GM12878 (cell line): ENCODE measurements at regions not wholly inside any gene's neighbourhood (a gene's known extent, or its start where the extent isn't known, plus 50 kb on each side); places are given as distances from the start of the nearest gene placed in this dataset.

Experiments used
- ATAC-seq: fragments of 200-7000 bp; cut with Tn5 transposase; 3 replicates; pipeline ENCODE4 v1.9.1; 2020; ENCODE audit warnings: mild to moderate bottlenecking, moderate library complexity
- BruUV-seq: library from RNA; stranded (reverse); fragments of 400-500 nt; replicated peaks from 2 replicates; lab custom pipeline; 2021; lab: Mats Ljungman, UMichigan
- CTCF ChIA-PET: fragments of 300-600 bp; sonication (Branson Sonifier 250); formaldehyde crosslinking; extraction: SDS; loops from one replicate; lab custom pipeline; 2021; ENCODE audit warnings: inconsistent platforms; lab: Yijun Ruan, JAX
- POLR2A ChIA-PET: fragments of 350-600 bp; formaldehyde crosslinking; extraction: SDS; loops from one replicate; lab custom pipeline; 2021; ENCODE audit warnings: inconsistent platforms; lab: Charles Lee
- RAD21 ChIA-PET: fragments of 300-600 bp; sonication (Branson Sonifier 250); formaldehyde crosslinking; loops from one replicate; lab custom pipeline; 2023; ENCODE audit warnings: antibody characterized with exemption; ENCODE audit not compliant: unreplicated experiment; lab: Charles Lee
- SMC1A ChIA-PET: fragments of 300-600 bp; sonication (Branson Sonifier 250); formaldehyde crosslinking; loops from one replicate; lab custom pipeline; 2023; ENCODE audit not compliant: unreplicated experiment, uncharacterized antibody; lab: Charles Lee
- DNase-seq: peaks from one replicate; pipeline ENCODE4 v3.0.0-alpha.2; 2011; ENCODE audit warnings: low read depth, low spot score
- FAIRE-seq: peaks from 3 replicates; lab custom pipeline; 2011; peaks lifted over from hg19 to GRCh38; lab: Jason Lieb, UNC
- H2AFZ ChIP-seq: 2 replicates; pipeline ENCODE4 v1.6.0; 2011; ENCODE audit warnings: low read depth, low read length, control low read depth; ENCODE audit not compliant: control insufficient read depth
- H3K27ac ChIP-seq: 2 replicates; pipeline ENCODE4 v1.5.1; 2011; ENCODE audit warnings: control low read depth; ENCODE audit not compliant: control insufficient read depth, insufficient read depth
- H3K27me3 ChIP-seq, 2 experiments: replicated peaks in 1 of 2; 2 replicates each; pipeline versions ENCODE4 v1.6.0 to v1.6.1; 2011; ENCODE audit warnings: low read length in 1 of 2; ENCODE audit not compliant: control insufficient read depth in 2 of 2, insufficient read depth in 2 of 2
- H3K36me3 ChIP-seq, 2 experiments: 2 replicates each; pipeline ENCODE4 v1.5.1; 2011; ENCODE audit warnings: low read length in 1 of 2; ENCODE audit not compliant: control insufficient read depth in 2 of 2, insufficient read depth in 2 of 2
- H3K4me1 ChIP-seq: 2 replicates; pipeline ENCODE4 v1.6.1; 2011; ENCODE audit warnings: mild to moderate bottlenecking, low read length, moderate library complexity, mixed read lengths; ENCODE audit not compliant: control insufficient read depth, insufficient read depth
- H3K4me2 ChIP-seq: 2 replicates; pipeline ENCODE4 v1.6.0; 2011; ENCODE audit warnings: control low read depth; ENCODE audit not compliant: control insufficient read depth, insufficient read depth
- H3K4me3 ChIP-seq: fragments of 200-600 bp; sonication (generic); 2 replicates; pipeline ENCODE4 v1.5.1; 2016
- H3K79me2 ChIP-seq: 2 replicates; pipeline ENCODE4 v1.6.0; 2011; ENCODE audit warnings: low read length; ENCODE audit not compliant: control insufficient read depth, insufficient read depth
- H3K9ac ChIP-seq: 2 replicates; pipeline ENCODE4 v1.8.0; 2011; ENCODE audit warnings: low read length, control low read depth, mixed read lengths; ENCODE audit not compliant: control insufficient read depth, insufficient read depth
- H3K9me3 ChIP-seq: replicated peaks from 3 replicates; pipeline ENCODE4 v1.5.1; 2011; ENCODE audit warnings: mild to moderate bottlenecking, low read length; ENCODE audit not compliant: control insufficient read depth, insufficient read depth
- H4K20me1 ChIP-seq: 2 replicates; pipeline ENCODE4 v1.6.0; 2011; ENCODE audit not compliant: control insufficient read depth, insufficient read depth
- ASH2L ChIP-seq: fragments of 300-600, 200-600 bp; sonication (generic); IDR thresholded peaks from 2 replicates; pipeline ENCODE4 v1.6.1; 2017; ENCODE audit warnings: low read depth, mild to moderate bottlenecking, borderline replicate concordance
- CREB1 ChIP-seq: IDR thresholded peaks from 2 replicates; pipeline ENCODE4 v1.6.1; 2012; ENCODE audit warnings: low read depth, mild to moderate bottlenecking, inconsistent platforms
- E2F4 ChIP-seq: IDR thresholded peaks from 2 replicates; pipeline ENCODE4 v1.6.1; 2012; ENCODE audit warnings: low read depth, low read length, improper control_type of control experiment
- EGR1 ChIP-seq, 2 experiments: IDR thresholded peaks; 1 replicate in 1 of 2; 2 replicates in 1 of 2; pipeline ENCODE4 v1.6.1; 2011 to 2012; ENCODE audit warnings: low read depth in 2 of 2, low read length in 2 of 2, borderline replicate concordance in 1 of 2, mild to moderate bottlenecking in 1 of 2, moderate library complexity in 1 of 2
- EP300 ChIP-seq, 2 experiments: fragments of 150-350 bp in 1 of 2; IDR thresholded peaks; 2 replicates each; pipeline ENCODE4 v1.6.1; 2011 to 2012; ENCODE audit warnings: low read depth in 2 of 2, low read length in 2 of 2, borderline replicate concordance in 1 of 2, improper control_type of control experiment in 1 of 2, inconsistent platforms in 1 of 2; ENCODE audit not compliant: control insufficient read depth in 1 of 2
- HDAC6 ChIP-seq: fragments of 200-600 bp; sonication (generic); IDR thresholded peaks from one replicate; pipeline ENCODE4 v1.8.0; 2017; ENCODE audit warnings: antibody characterized with exemption; ENCODE audit not compliant: unreplicated experiment
- IKZF1 ChIP-seq: fragments of 450-650 bp; conservative IDR thresholded peaks from 2 replicates; pipeline ENCODE4 v1.6.1; 2017; ENCODE audit warnings: antibody characterized with exemption, mild to moderate bottlenecking
- KDM1A ChIP-seq: fragments of 200-600 bp; sonication (generic); IDR thresholded peaks from 2 replicates; pipeline ENCODE4 v1.6.1; 2016; ENCODE audit warnings: borderline replicate concordance
- MAX ChIP-seq: IDR thresholded peaks from 2 replicates; pipeline ENCODE4 v1.6.1; 2012; ENCODE audit warnings: low read depth, low read length, improper control_type of control experiment
- NR2C1 ChIP-seq: fragments of 450-650 bp; IDR thresholded peaks from 2 replicates; pipeline ENCODE4 v1.6.1; 2017; ENCODE audit warnings: antibody characterized with exemption, mild to moderate bottlenecking, moderate library complexity
- RB1 ChIP-seq: fragments of 450-650 bp; formaldehyde crosslinking; IDR thresholded peaks from 2 replicates; pipeline ENCODE4 v1.6.1; 2017; ENCODE audit warnings: mild to moderate bottlenecking, borderline replicate concordance
- REST ChIP-seq: IDR thresholded peaks from 2 replicates; pipeline ENCODE4 v1.6.1; 2012; ENCODE audit warnings: mild to moderate bottlenecking, low read depth, low read length
- SP1 ChIP-seq: IDR thresholded peaks from one replicate; pipeline ENCODE4 v1.6.1; 2011; ENCODE audit warnings: low read depth, low read length
- SREBF1 ChIP-seq: IDR thresholded peaks from 2 replicates; pipeline ENCODE4 v1.6.1; 2012; ENCODE audit warnings: mild to moderate bottlenecking, low read length
- ZNF207 ChIP-seq: fragments of 450-650 bp; IDR thresholded peaks from 2 replicates; pipeline ENCODE4 v1.6.1; 2014; ENCODE audit warnings: antibody characterized with exemption, mild to moderate bottlenecking, borderline replicate concordance
- ZNF217 ChIP-seq: fragments of 450-650 bp; IDR thresholded peaks from 2 replicates; pipeline ENCODE4 v1.6.1; 2017; ENCODE audit warnings: antibody characterized with exemption, mild to moderate bottlenecking
- ZNF24 ChIP-seq: fragments of 450-650 bp; IDR thresholded peaks from 2 replicates; pipeline ENCODE4 v1.6.1; 2017; ENCODE audit warnings: antibody characterized with exemption, mild to moderate bottlenecking
- ZNF622 ChIP-seq: fragments of 450-650 bp; IDR thresholded peaks from 2 replicates; pipeline ENCODE4 v1.6.1; 2017; ENCODE audit warnings: mild to moderate bottlenecking, inconsistent platforms
- whole genome bisulfite sequencing: methylation state at CpG from one replicate; pipeline ENCODE4 v1.1.6; 2016; ENCODE audit warnings: low lambda C conversion rate; ENCODE audit not compliant: insufficient replicate concordance, insufficient coverage; ENCODE audit errors: missing lambda C conversion rate; 5-methylcytosine and 5-hydroxymethylcytosine counted together
- in situ Hi-C: fragments of 300-500 bp; cut with MboI; formaldehyde crosslinking; loops from 9 replicates; pipeline ENCODE4 v1.14.3; 2018; ENCODE audit warnings: mixed read lengths
- intact Hi-C: fragments of 100-400 bp; cut with micrococcal nuclease; formaldehyde crosslinking; loops from one replicate; pipeline ENCODE4 v1.14.2; 2022; ENCODE audit not compliant: unreplicated experiment

- in situ Hi-C loops: no loop called here
- H3K9ac ChIP-seq: no peak overlapping the region
- H3K27ac ChIP-seq: no peak overlapping the region
- H3K79me2 ChIP-seq: no peaks in the 10 kb centered on the region
- H3K4me1 ChIP-seq: peaks cover 50% of the 10 kb centered on the region
- ChIA-PET CTCF (interaction anchor here (0.9 to 3.1 kb wide), 8 partner anchors 9 to 100 kb away, joined by 3 to 24 read pairs (median 4); partner anchors contain the start of genes DTX4 and MPEG1), POLR2A (interaction anchor here (1.4 to 1.7 kb wide), 2 partner anchors 59 to 72 kb away, joined by 3 to 7 read pairs; no protein-coding TSS in a partner anchor), RAD21 (interaction anchor here (1.1 kb wide), 1 partner anchor 12 kb away, joined by 3 read pairs; no protein-coding TSS in a partner anchor), SMC1A (interaction anchor here (1.8 to 2.8 kb wide), 2 partner anchors 20 to 57 kb away, joined by 9 to 10 read pairs; partner anchors contain the start of gene MPEG1)
- DNase-seq (no peak), ATAC-seq (no peak), FAIRE-seq (no peak)
- H4K20me1 ChIP-seq: no peaks in the 10 kb centered on the region
- intact Hi-C loops: loop anchor here (5.0 kb wide), 1 partner anchor 694 kb away; the partner anchor contains the start of genes LPXN and ZFP91
- H3K4me3 ChIP-seq: no peak overlapping the region
- H3K36me3 ChIP-seq: no peaks in the 10 kb centered on the region
- no peaks in the 10 kb centered on the region for H3K27me3 ChIP-seq
- BruUV-seq: no TSS peak
- no peaks in the 10 kb centered on the region for H3K9me3 ChIP-seq
- 78% methylated on average over 4 of the region's 4 CpGs for WGBS
- no peak for TF ChIP-seq KDM1A
- TF ChIP-seq REST: no peak
- no peak for TF ChIP-seq ZNF207
- no peak for TF ChIP-seq CREB1
- no peak for TF ChIP-seq NR2C1
- no peak for TF ChIP-seq HDAC6
- TF ChIP-seq SP1: no peak
- TF ChIP-seq MAX: no peak
- TF ChIP-seq RB1: no peak
- TF ChIP-seq ZNF24: no peak
- TF ChIP-seq ASH2L: no peak
- TF ChIP-seq E2F4: no peak
- no peak for TF ChIP-seq ZNF622
- no peak for TF ChIP-seq IKZF1
- TF ChIP-seq SREBF1: no peak
- TF ChIP-seq EP300 (IDR thresholded peaks at IDR 0.05; ENCODE audit: borderline replicate concordance in 1 of 2, control insufficient read depth in 1 of 2, low read depth in 2 of 2, low read length in 2 of 2): no peak
- no peak for TF ChIP-seq EGR1 (IDR thresholded peaks at IDR 0.05; ENCODE audit: borderline replicate concordance in 1 of 2, low read depth in 2 of 2, low read length in 2 of 2)
- TF ChIP-seq ZNF217: no peak
- no peak overlapping the region for H3K4me2 ChIP-seq
- H2AFZ ChIP-seq: no peak overlapping the region
Observed at GRCh38 chr11:59271247-59271755, 58.6 kb upstream of the MPEG1 start.
